Type B pancreatic cell (in vitro differentiated cells): ENCODE measurements at regions not wholly inside any gene's neighbourhood (a gene's known extent, or its start where the extent isn't known, plus 50 kb on each side); places are given as distances from the start of the nearest gene placed in this dataset.
A peak's percentile ranks its signal among the peaks of the same experiment; 100 is the strongest.

Source experiments
- DNase-seq: peaks from one replicate; pipeline ENCODE4 v3.0.0; 2021; ENCODE audit warnings: mixed read lengths; ENCODE audit not compliant: unreplicated experiment; ENCODE audit errors: extremely low spot score
- H3K27ac Mint-ChIP-seq: 2 replicates; pipeline ENCODE4 v1.8.0; 2021; ENCODE audit warnings: mild to moderate bottlenecking, mixed read lengths
- H3K27me3 Mint-ChIP-seq: 2 replicates; pipeline ENCODE4 v1.8.0; 2021; ENCODE audit warnings: mixed read lengths
- H3K36me3 Mint-ChIP-seq: 2 replicates; pipeline ENCODE4 v1.8.0; 2021; ENCODE audit warnings: mixed read lengths
- H3K4me1 Mint-ChIP-seq: one replicate; pipeline ENCODE4 v1.8.0; 2021; ENCODE audit warnings: mixed read lengths; ENCODE audit not compliant: unreplicated experiment
- H3K4me3 Mint-ChIP-seq: 2 replicates; pipeline ENCODE4 v1.8.0; 2021; ENCODE audit warnings: mild to moderate bottlenecking, mixed read lengths
- H3K9me3 Mint-ChIP-seq: 2 replicates; pipeline ENCODE4 v1.8.0; 2021; ENCODE audit warnings: mixed read lengths
- TF ChIP-seq, protein P1 (sequence below): fragments of 200-600 bp; sonication (generic); conservative IDR thresholded peaks from 2 replicates; pipeline ENCODE4 v1.5.0; 2021; ENCODE audit warnings: antibody characterized with exemption, mild to moderate bottlenecking

DNA sequence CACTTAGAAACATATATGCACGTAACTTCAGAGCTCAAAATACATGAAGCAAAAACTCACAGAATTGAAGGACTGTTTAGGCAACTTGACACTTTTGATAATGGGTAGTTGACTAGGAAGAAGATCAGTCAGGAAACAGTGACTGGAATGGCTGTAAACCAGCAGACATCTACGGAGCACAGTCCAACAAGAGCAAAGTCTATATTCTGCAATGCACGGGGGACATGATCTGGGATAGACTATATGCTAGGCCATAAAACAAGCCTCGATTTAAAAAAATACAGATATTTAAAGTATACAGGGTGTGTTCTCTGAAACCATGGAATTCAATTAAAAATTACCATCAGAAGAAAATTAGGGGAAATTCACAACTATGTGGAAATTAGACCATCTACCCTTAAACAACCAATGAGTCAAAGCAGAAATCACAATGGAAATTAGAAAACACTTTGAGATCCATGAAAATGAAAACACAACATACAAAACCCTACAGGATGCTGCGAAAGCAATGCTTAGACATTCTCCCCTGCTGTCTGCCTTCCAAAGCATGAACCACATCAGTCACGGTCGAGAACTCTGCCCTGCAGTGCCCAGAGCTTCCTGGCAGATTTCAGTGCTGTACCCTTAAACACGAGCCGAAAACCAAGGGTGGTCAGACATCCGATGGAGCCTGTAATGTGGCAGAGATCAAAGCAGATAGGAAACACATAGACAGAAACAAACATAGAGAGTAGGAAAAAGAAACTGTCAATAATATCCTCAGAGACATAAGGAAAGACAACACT, 651.9 kb upstream of the HS6ST1 start:
- Mint-ChIP-seq H3K27me3 (peaks cover 5% of the 10 kb centered on the region), H3K4me3 (no peak overlapping the region), H3K27ac (no peak overlapping the region), H3K36me3 (no peaks in the 10 kb centered on the region), H3K9me3 (no peaks in the 10 kb centered on the region), H3K4me1 (no peaks in the 10 kb centered on the region)
- DNase-seq: no peak
- TF ChIP-seq, protein P1, sequence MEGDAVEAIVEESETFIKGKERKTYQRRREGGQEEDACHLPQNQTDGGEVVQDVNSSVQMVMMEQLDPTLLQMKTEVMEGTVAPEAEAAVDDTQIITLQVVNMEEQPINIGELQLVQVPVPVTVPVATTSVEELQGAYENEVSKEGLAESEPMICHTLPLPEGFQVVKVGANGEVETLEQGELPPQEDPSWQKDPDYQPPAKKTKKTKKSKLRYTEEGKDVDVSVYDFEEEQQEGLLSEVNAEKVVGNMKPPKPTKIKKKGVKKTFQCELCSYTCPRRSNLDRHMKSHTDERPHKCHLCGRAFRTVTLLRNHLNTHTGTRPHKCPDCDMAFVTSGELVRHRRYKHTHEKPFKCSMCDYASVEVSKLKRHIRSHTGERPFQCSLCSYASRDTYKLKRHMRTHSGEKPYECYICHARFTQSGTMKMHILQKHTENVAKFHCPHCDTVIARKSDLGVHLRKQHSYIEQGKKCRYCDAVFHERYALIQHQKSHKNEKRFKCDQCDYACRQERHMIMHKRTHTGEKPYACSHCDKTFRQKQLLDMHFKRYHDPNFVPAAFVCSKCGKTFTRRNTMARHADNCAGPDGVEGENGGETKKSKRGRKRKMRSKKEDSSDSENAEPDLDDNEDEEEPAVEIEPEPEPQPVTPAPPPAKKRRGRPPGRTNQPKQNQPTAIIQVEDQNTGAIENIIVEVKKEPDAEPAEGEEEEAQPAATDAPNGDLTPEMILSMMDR: no peak

DNA sequence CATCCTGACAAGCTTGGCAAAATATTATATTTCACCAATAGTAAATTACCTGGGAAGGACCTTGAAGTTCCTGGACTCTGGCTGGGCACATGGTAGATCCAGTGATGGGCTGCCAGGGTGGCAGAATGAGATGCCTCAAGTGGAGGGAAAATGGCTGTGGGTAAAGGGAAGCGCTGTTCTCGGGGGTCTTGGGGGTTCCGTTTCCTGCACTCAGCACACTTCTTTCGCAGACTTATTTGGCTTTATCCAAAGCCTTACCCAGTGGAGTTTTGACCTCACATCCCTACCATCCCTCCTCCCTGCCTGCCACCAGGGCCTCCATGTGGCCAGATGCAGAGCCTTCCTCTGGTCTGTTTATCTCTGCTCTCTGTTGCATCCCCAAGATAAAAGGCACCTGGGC, 654.9 kb upstream of the HS6ST1 start:
- Mint-ChIP-seq H3K36me3 (no peaks in the 10 kb centered on the region), H3K4me1 (peaks cover 3% of the 10 kb centered on the region), H3K9me3 (no peaks in the 10 kb centered on the region), H3K27ac (no peak overlapping the region), H3K4me3 (no peak overlapping the region), H3K27me3 (peaks cover 5% of the 10 kb centered on the region)
- TF ChIP-seq, protein P1: no peak
- no peak for DNase-seq

DNA sequence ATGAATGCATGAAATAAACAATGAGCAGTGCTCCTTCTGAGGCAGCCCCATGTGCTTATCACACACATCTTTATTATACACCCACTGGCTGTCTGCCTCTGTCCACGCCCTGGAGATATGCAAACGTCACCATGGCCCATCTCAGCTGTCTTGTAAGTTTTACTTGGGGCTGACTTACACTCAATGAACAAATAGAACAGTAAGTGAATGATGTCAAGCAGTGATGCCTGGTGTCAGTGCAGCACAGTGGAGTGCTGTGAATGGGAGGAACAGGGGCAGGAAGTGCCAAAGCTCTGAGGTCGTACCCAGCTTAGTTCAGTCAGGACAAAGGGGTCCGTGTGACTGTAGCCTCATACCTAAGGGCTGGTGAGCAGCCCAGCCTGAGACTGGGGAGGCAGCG, 659.5 kb upstream of the HS6ST1 start:
- TF ChIP-seq, protein P1: no peak
- peaks cover 4% of the 10 kb centered on the region for H3K27me3 Mint-ChIP-seq
- DNase-seq: no peak

DNA sequence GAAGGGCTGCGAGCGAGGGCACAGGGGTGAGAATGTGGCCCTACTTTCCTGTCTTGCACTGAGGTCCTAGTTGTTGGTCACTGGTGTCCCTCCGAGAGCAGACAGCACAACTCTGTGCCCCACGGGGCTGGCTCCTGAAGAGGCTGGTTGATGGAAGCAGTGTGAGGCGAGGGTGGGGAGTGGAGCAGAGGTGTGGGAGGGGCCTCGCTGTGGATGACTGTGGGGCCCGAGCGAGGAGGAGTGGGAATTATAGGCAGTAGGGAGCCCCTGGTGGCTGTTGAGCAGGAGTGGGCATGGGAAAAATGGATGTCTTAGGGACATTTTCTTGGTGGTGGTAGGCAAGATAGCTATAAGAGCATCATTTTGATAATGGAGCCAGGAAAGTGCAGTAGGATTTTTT, 660.5 kb upstream of the HS6ST1 start:
- H3K9me3 Mint-ChIP-seq: no peaks in the 10 kb centered on the region
- H3K4me3 Mint-ChIP-seq: no peak overlapping the region
- no peak for DNase-seq
- peaks cover 5% of the 10 kb centered on the region for H3K4me1 Mint-ChIP-seq
- TF ChIP-seq, protein P1: peak; percentile 35
- no peaks in the 10 kb centered on the region for H3K36me3 Mint-ChIP-seq
- H3K27me3 Mint-ChIP-seq: peaks cover 3% of the 10 kb centered on the region
- H3K27ac Mint-ChIP-seq: no peak overlapping the region

More for the DNA sequence above, 659.5 kb upstream of the HS6ST1 start:
- Mint-ChIP-seq H3K4me1 (peaks cover 5% of the 10 kb centered on the region), H3K9me3 (no peaks in the 10 kb centered on the region), H3K4me3 (no peak overlapping the region), H3K36me3 (no peaks in the 10 kb centered on the region), H3K27ac (peak overlapping the region; percentile 1)

DNA sequence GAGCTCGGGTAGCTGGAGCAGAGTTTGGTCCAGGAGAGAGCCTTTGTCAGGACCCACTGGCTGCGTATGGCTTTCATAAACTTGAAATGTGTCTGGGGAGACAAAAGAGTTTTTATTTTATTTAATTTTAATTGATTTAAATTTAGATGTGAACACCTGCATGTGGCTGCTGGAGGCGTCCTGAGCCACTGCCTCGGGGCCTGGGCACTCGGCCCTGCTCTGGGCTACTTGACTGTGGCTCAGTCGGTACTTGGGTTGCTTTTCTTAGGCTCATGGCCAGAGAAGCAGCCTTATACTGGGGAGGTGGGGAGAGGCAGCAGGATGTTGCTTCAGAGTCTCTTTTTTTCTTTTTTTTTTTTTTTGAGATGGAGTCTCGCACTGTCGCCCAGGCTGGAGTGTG, 661.8 kb upstream of the HS6ST1 start:
- H3K27me3 Mint-ChIP-seq: peaks cover 3% of the 10 kb centered on the region
- TF ChIP-seq, protein P1: no peak
- DNase-seq: no peak
- H3K9me3 Mint-ChIP-seq: no peaks in the 10 kb centered on the region
- H3K4me3 Mint-ChIP-seq: no peak overlapping the region
- H3K4me1 Mint-ChIP-seq: peaks cover 5% of the 10 kb centered on the region
- H3K27ac Mint-ChIP-seq: no peak overlapping the region
- H3K36me3 Mint-ChIP-seq: no peaks in the 10 kb centered on the region
